ENCODE measurements at regions not wholly inside any gene's neighbourhood (a gene's known extent, or its start where the extent isn't known, plus 50 kb on each side); places are given as distances from the start of the nearest gene placed in this dataset.
A peak's percentile ranks its signal among the peaks of the same experiment; 100 is the strongest.

- H3K9me3 ChIP-seq, result peaks cover 0 to 13% (median 4%) of the 10 kb centered on the region in 4 donors
- TF ChIP-seq EP300 (IDR thresholded peaks at IDR 0.05), result no peak
- TF ChIP-seq POLR2A (IDR thresholded peaks at IDR 0.05), result no peak
- TF ChIP-seq, protein P1, sequence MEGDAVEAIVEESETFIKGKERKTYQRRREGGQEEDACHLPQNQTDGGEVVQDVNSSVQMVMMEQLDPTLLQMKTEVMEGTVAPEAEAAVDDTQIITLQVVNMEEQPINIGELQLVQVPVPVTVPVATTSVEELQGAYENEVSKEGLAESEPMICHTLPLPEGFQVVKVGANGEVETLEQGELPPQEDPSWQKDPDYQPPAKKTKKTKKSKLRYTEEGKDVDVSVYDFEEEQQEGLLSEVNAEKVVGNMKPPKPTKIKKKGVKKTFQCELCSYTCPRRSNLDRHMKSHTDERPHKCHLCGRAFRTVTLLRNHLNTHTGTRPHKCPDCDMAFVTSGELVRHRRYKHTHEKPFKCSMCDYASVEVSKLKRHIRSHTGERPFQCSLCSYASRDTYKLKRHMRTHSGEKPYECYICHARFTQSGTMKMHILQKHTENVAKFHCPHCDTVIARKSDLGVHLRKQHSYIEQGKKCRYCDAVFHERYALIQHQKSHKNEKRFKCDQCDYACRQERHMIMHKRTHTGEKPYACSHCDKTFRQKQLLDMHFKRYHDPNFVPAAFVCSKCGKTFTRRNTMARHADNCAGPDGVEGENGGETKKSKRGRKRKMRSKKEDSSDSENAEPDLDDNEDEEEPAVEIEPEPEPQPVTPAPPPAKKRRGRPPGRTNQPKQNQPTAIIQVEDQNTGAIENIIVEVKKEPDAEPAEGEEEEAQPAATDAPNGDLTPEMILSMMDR (IDR thresholded peaks at IDR 0.05), result no peak
- TF ChIP-seq POLR2AphosphoS5 (IDR thresholded peaks at IDR 0.05), result no peak
- H3K4me1 ChIP-seq, result no peaks in the 10 kb centered on the region
- no peak overlapping the region for H3K27ac ChIP-seq
- H3K27me3 ChIP-seq, result no peaks in the 10 kb centered on the region
- DNase-seq, result no peak
- intact Hi-C loops (cut with DNase I; ENCODE audit: low total_unique reads), result no loop called here
- no peak overlapping the region for H3K4me3 ChIP-seq
- no peaks in the 10 kb centered on the region for H3K36me3 ChIP-seq
- WGBS, 5 donors, result 66 to 83% (median 80%) methylated on average over 3 of the region's 3 CpGs
These were observed 202.6 kb upstream of the MYLIP start for GRCh38 chr6:15926256-15926655.

DNA sequence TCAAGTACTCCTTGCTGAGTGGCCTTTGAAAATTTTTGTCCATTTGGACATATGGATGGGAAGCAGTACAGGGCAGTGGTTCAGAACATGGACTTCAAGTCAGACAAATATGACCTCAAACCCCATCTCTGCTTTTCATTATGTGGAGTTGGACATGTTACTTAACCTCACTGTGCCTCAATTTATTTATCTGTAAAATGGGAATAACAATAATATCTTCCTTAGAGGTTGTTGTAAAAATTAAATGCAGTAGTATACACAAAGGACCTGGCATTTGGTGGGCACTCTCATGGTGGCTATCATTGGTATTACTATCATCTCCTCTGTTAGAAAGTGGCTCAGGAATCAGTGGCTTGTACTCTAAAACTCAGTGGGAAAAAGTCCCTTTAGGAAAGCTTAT lies 204.0 kb upstream of the MYLIP start:
- intact Hi-C loops (cut with DNase I; ENCODE audit: low total_unique reads), result no loop called here
- TF ChIP-seq POLR2A (IDR thresholded peaks at IDR 0.05) (no peak), POLR2AphosphoS5 (IDR thresholded peaks at IDR 0.05) (no peak), EP300 (IDR thresholded peaks at IDR 0.05) (no peak)
- TF ChIP-seq, protein P1 (IDR thresholded peaks at IDR 0.05), result no peak
- Histone ChIP-seq H3K9me3 (peaks cover 0 to 4% (median 0%) of the 10 kb centered on the region in 4 donors), H3K27ac (no peak overlapping the region), H3K36me3 (no peaks in the 10 kb centered on the region), H3K27me3 (no peaks in the 10 kb centered on the region), H3K4me3 (no peak overlapping the region), H3K4me1 (no peaks in the 10 kb centered on the region)
- DNase-seq, result no peak

DNA sequence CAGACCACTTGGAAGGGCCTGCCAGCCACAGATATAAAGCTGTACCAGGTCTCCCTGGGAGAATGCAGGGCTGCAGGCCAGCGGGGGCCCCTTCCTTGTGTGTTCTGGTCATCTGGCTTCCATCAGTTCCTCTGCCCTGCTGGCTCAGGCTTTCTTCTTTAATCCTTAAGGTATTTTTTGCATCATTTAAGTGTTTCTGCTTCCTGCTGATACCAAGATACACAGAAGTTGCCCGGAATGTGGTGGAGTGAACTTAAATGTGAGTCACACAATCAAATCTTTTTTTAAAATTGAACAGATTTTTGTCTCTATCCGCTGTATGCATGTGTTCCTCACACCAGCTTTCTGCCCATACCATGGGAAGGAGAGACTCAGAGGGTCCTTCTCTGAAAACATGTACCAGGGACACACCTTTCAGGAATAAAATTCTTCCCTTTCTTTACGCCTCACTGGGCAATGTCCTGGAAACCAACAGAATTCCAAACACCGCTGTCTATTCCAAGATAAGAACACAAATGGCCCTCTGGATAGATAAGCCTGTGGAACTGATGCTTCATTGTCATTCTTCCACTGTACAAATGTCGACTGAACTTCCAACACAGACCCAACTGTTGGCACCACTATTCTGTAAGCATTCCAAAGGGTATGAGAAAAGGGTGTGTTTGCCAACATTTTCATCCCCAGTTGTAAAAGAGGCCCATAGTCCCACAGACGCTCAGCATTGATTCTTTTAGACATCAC lies 206.2 kb upstream of the MYLIP start:
- Histone ChIP-seq H3K4me3 (no peak overlapping the region), H3K4me1 (no peaks in the 10 kb centered on the region), H3K27ac (peak overlapping the region in 1 of 5 donors; percentile 59), H3K9me3 (no peaks in the 10 kb centered on the region), H3K27me3 (no peaks in the 10 kb centered on the region), H3K36me3 (no peaks in the 10 kb centered on the region)
- DNase-seq, result peak in 1 of 2 donors; percentile 72
- 52 to 71% (median 59%) methylated on average over 7 of the region's 7 CpGs for WGBS, 5 donors
- intact Hi-C loops (cut with DNase I; ENCODE audit: low total_unique reads), result no loop called here
- TF ChIP-seq POLR2AphosphoS5 (IDR thresholded peaks at IDR 0.05) (peak in 1 of 3 donors; percentile 48), EP300 (IDR thresholded peaks at IDR 0.05) (no peak)

DNA sequence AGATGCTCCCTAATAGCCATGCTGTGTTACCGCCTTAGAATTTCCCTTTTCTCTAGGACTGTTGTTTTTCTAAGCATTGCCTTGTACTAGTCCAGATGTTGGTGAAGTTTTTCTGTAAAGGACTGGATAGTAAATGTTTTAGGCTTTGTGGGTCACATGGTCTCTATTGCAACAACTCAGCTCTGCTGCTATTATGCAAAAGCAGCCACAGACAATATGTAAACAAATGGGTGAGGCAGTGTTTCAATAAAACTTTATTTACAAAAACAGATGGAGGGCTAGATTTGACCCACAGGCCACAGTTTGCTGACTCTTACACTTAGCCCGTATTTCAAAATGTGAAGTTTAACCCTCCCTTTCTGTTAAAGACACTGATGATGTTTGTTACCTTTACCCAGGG lies 207.6 kb upstream of the MYLIP start:
- Histone ChIP-seq H3K36me3 (no peaks in the 10 kb centered on the region), H3K9me3 (no peaks in the 10 kb centered on the region), H3K4me3 (no peak overlapping the region), H3K27ac (no peak overlapping the region), H3K27me3 (no peaks in the 10 kb centered on the region), H3K4me1 (no peaks in the 10 kb centered on the region)
- intact Hi-C loops (cut with DNase I; ENCODE audit: low total_unique reads), result no loop called here
- no peak for DNase-seq
- TF ChIP-seq, protein P1 (IDR thresholded peaks at IDR 0.05), result no peak
- TF ChIP-seq POLR2A (IDR thresholded peaks at IDR 0.05) (no peak), EP300 (IDR thresholded peaks at IDR 0.05) (no peak), POLR2AphosphoS5 (IDR thresholded peaks at IDR 0.05) (no peak)
- WGBS, 5 donors, result 69 to 89% (median 85%) methylated on average over 2 of the region's 2 CpGs

- TF ChIP-seq POLR2A (IDR thresholded peaks at IDR 0.05), result no peak
- TF ChIP-seq, protein P1 (IDR thresholded peaks at IDR 0.05), result no peak
- TF ChIP-seq POLR2AphosphoS5 (IDR thresholded peaks at IDR 0.05), result no peak
- no peak for TF ChIP-seq EP300 (IDR thresholded peaks at IDR 0.05)
- H3K36me3 ChIP-seq, result no peaks in the 10 kb centered on the region
- no peaks in the 10 kb centered on the region for H3K27me3 ChIP-seq
- H3K9me3 ChIP-seq, result no peaks in the 10 kb centered on the region
- intact Hi-C loops (cut with DNase I; ENCODE audit: low total_unique reads), result no loop called here
- H3K4me3 ChIP-seq, result no peak overlapping the region
- 55 to 83% (median 71%) methylated on average over 3 of the region's 3 CpGs for WGBS, 5 donors
- no peaks in the 10 kb centered on the region for H3K4me1 ChIP-seq
- DNase-seq, result no peak
- H3K27ac ChIP-seq, result no peak overlapping the region
These were observed 212.3 kb upstream of the MYLIP start for GRCh38 chr6:15916581-15916980.

All from stomach (tissue), 8 donors.